GM12892 (cell line): ENCODE measurements at regions not wholly inside any gene's neighbourhood (a gene's known extent, or its start where the extent isn't known, plus 50 kb on each side); places are given as distances from the start of the nearest gene placed in this dataset.

ENCODE experiments used
- POLR2AphosphoS5 ChIP-seq: IDR thresholded peaks from 2 replicates; pipeline ENCODE4 v1.6.1; 2011; ENCODE audit warnings: low read depth, low read length, control low read depth
- TAF1 ChIP-seq: IDR thresholded peaks from 2 replicates; pipeline ENCODE4 v1.6.1; 2011; ENCODE audit warnings: low read depth, mild to moderate bottlenecking, control low read depth, low read length, borderline replicate concordance

GRCh38 chr5:159393854-159394274 is 63.6 kb upstream of the IL12B start:
- TF ChIP-seq POLR2AphosphoS5, result no peak
- TF ChIP-seq TAF1, result no peak
